ENCODE measurements at regions not wholly inside any gene's neighbourhood (a gene's known extent, or its start where the extent isn't known, plus 50 kb on each side); places are given as distances from the start of the nearest gene placed in this dataset.
"Not testable (repeated sequence)": the region's sequence is repeated elsewhere in the genome, so short reads cannot be mapped to it uniquely, and the experiment has no call there.

- no peak for DNase-seq (ENCODE audit: low spot score)
- intact Hi-C loops (cut with DNase I) = no loop called here
These were observed 212.4 kb downstream of the RASSF9 start for GRCh38 chr12:85623763-85624162.

DNA sequence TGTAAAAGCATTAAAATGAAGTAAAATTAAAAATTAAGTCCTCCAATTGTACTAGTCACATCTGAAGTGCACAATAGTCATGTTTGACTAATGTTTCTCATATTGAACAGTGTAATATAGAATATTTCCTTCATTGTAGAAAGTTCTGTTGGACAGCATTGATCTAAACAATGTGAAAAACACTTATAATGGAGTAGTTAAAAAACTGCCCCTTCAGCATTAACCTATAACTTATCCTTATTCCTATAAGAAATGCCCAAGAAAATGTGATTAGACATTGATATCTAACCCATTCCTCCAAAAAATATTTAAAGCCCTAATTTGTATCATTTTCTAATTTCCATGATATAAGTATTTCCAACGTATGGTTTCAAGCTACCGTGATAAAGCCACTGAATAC lies 210.7 kb downstream of the RASSF9 start:
- intact Hi-C loops (cut with DNase I) = no loop called here
- no peak for DNase-seq (ENCODE audit: low spot score)

GRCh38 chr12:85626001-85626783 lies 210.0 kb downstream of the RASSF9 start:
- intact Hi-C loops (cut with DNase I) = no loop called here
- DNase-seq (ENCODE audit: low spot score) = no peak

DNA sequence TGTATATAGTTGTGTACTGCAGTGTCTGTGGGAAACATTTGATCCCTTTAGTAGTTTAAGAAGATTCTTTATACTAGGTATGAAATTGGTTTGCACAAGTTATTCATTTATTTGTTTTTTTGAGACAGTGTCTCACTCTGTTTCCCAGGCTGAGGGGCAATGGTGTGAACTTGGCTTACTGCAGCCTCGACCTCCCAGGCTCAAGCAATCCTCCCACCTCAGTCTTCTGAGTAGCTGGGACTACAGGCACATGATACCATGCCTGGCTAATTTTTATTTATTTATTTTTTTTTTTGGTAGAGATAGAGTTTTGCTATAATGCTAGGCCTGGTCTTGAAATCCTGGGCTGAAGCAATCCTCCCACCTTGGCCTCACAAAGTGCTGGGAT lies 209.4 kb downstream of the RASSF9 start:
- intact Hi-C loops (cut with DNase I) = no loop called here
- DNase-seq (ENCODE audit: low spot score) = no peak

GRCh38 chr12:85627584-85627983 lies 208.6 kb downstream of the RASSF9 start:
- DNase-seq (ENCODE audit: low spot score) = no peak
- intact Hi-C loops (cut with DNase I) = no loop called here

- intact Hi-C loops (cut with DNase I); DNase-seq (ENCODE audit: low spot score): not testable (repeated sequence)
These were observed 207.6 kb downstream of the RASSF9 start for GRCh38 chr12:85628562-85628961.

DNA sequence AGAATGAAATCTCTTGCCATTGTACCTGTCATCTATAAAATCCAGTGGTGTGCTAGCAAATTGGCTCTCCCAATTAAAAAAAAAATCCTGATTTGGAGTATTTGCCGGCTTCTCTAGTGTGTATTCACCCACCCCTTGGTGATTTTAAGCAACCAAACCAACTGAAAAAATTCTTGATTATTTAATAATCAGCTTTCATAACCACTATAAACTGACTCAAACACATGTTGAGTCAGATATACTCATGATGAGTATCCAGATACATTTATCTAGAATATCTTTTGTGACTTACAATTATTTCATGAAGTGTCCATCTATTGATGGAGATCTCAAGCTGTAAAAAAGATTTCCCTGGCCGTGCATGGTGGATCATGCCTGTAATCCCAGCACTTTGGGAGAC lies 205.4 kb downstream of the RASSF9 start:
- intact Hi-C loops (cut with DNase I) = no loop called here
- DNase-seq (ENCODE audit: low spot score) = no peak

DNA sequence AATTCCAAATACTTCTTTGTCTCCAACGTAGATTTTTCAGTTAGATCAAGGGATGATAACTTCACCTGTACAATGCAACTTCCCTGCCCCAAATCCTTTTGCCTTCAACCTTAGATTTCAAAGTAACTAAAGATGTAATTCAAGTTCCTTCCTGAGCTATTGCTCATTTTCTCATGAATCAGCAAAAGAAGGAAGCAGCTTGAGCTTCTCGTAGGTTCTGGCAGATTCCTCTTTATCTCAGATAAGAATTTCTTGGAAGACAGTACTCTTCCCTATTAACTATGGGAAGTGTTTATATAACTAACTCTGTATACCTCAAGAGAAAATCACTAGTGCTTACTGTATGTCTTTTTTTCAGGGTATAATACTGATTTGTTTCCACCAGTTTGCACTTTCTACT lies 203.8 kb downstream of the RASSF9 start:
- intact Hi-C loops (cut with DNase I) = no loop called here
- no peak for DNase-seq (ENCODE audit: low spot score)

- intact Hi-C loops (cut with DNase I) = no loop called here
- no peak for DNase-seq (ENCODE audit: low spot score)
These were observed 202.7 kb downstream of the RASSF9 start for GRCh38 chr12:85633491-85633890.

GRCh38 chr12:85639834-85640233 lies 196.4 kb downstream of the RASSF9 start:
- intact Hi-C loops (cut with DNase I) = no loop called here
- DNase-seq (ENCODE audit: low spot score) = no peak

GRCh38 chr12:85641796-85642195 lies 194.4 kb downstream of the RASSF9 start:
- no peak for DNase-seq (ENCODE audit: low spot score)
- intact Hi-C loops (cut with DNase I) = no loop called here

DNA sequence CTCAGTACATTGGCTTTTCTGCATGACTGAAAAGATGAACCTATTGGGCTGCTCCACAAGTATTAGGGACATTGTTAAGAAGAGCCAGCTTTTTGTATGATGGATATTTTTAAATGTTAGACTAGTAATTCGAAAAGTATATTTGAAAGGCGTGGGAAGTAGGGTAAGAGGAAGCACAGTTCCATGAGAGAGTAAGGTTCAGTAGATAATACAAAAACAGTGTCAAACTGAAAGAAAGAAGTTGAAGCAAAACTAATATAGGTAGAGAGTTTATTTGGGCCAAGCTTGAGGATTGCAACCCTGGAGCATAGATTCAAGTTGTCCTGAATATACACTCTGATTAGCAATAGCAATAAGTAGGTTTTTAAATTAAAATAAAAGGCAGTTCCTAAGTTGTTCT lies 193.9 kb downstream of the RASSF9 start:
- no peak for DNase-seq (ENCODE audit: low spot score)
- intact Hi-C loops (cut with DNase I) = no loop called here

DNA sequence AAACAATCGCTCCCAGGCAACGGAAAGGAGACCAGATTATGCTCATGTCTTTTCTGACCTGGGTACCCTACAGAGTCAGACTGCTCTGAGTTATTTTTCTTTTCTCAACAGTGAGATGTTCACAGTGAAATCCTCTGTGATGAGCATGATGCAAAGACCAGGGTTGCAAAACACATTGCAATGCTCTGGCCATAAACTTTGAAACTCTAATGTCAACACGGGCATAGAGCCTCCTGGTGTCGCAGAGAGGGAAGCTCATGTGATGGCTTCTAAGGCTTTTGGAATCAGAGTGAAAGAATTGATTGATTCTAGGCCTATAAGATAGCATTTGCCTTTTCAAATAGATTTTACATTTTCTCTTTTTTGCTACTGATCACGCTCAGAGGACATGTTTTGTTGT lies 193.4 kb downstream of the RASSF9 start:
- intact Hi-C loops (cut with DNase I) = no loop called here
- no peak for DNase-seq (ENCODE audit: low spot score)

- DNase-seq (ENCODE audit: low spot score) = no peak
- intact Hi-C loops (cut with DNase I) = no loop called here
These were observed 191.7 kb downstream of the RASSF9 start for GRCh38 chr12:85644508-85644907.

- no peak for DNase-seq (ENCODE audit: low spot score)
- intact Hi-C loops (cut with DNase I) = no loop called here
These were observed 182.3 kb downstream of the RASSF9 start for GRCh38 chr12:85653731-85654455.

DNA sequence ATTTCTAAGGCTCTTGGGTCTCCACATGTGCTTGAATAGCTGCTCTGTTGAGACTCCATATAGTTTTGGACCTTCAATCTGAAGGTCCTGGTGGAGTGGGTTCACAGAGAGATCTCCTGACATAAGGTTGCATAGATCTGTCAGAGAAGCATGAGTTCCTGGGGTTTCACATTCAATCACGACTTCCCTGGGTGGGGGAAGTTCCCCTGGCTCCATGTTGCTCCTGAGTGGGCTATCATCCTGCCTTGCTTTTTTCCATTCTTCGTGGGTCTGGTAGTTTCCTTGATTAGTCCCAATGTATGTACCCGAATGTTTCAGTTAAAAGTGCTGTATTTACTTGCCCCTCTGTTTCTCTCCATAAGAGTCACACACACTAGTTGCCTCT lies 181.8 kb downstream of the RASSF9 start:
- intact Hi-C loops (cut with DNase I) = no loop called here
- DNase-seq (ENCODE audit: low spot score) = no peak

GRCh38 chr12:85656561-85656960 lies 179.6 kb downstream of the RASSF9 start:
- DNase-seq (ENCODE audit: low spot score) = no peak
- intact Hi-C loops (cut with DNase I) = no loop called here

GRCh38 chr12:85657251-85657650 lies 179.0 kb downstream of the RASSF9 start:
- no peak for DNase-seq (ENCODE audit: low spot score)
- intact Hi-C loops (cut with DNase I) = no loop called here

DNA sequence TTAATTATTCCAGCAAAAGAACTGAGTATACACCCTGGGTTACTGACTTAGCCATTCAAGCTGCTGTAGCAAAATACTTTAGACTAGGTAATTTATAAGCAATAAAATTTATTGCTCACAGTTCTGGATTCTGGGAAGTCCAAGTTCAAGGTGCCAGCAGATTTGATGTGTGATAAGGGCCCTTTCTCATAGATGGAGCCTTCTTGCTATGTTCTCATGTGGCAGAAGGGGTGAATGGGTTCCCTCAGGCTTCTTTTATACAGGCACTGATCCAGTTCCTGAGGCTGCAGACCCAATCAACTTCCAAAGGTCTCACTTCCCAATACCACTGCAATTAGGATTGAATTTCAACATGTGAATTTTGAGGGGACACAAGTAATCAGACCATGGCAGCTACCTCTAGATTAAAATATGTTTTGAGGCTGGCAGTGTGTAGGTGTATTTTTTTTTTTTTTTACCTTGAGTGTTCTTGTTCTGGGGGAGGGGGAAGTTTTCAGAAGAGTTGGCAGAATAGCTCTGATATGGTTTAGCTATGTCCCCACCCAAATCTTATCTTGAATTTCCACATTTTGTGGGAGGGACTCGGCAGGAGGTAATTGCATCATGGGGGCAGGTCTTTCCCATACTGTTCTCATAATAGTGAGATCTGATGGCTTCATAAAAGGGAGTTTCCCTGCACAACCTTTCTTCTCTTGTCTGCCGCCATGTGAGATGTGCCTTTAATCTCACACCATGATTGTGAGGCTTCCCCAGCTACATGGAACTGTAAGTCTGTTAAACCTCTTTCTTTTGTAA lies 178.2 kb downstream of the RASSF9 start:
- intact Hi-C loops (cut with DNase I) = no loop called here

GRCh38 chr12:85659754-85660530 lies 176.3 kb downstream of the RASSF9 start:
- intact Hi-C loops (cut with DNase I) = no loop called here
- DNase-seq (ENCODE audit: low spot score) = no peak

More for the DNA sequence above, 178.2 kb downstream of the RASSF9 start:
- no peak for DNase-seq (ENCODE audit: low spot score)

Measured in cardiac septum (tissue), 1 donor.